ENCODE measurements at regions not wholly inside any gene's neighbourhood (a gene's known extent, or its start where the extent isn't known, plus 50 kb on each side); places are given as distances from the start of the nearest gene placed in this dataset.

DNA sequence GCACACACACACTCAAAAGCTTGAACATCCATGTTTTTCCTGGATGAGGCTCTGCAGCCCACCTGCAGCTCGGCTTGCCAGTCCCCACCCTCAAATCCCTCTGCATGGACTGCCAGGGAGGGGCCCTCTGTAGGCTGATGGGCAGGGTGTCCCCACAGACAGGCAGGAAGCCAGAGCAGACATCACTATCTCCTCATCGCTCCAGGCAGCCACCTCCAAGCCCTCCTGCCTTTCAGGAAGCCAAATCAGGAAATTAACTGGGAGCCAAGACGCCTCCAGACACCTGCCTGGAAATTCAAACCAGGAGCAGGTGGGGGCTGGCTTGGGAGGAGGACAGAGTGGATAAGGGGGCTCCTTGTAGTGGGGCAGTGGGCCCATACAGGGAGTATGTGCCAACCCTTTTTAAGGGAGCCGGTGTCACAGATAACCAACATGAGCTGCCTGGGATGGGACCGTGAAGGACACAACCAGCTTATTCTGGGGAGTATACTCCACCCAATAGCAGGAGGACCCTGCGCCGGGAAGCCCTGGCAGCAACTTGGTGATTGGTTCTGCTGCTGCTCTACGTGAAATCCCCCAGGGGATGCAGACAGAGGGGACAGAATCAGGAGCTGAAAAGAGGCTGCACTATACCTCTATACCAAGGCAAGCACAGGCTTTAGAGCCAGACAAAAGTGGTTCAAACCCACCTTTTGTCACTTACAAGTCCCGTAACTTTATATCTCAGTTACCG is 139.1 kb downstream of the CCT6B start:
- Histone ChIP-seq H4K20me1 (ENCODE audit: insufficient read depth) (no peaks in the 10 kb centered on the region), H3K36me3 (ENCODE audit: insufficient read depth) (no peaks in the 10 kb centered on the region), H3K79me2 (ENCODE audit: insufficient read depth, low read depth) (no peaks in the 10 kb centered on the region), H2AFZ (ENCODE audit: low read depth) (no peak overlapping the region), H3K4me1 (ENCODE audit: low read depth, poor library complexity, severe bottlenecking) (no peaks in the 10 kb centered on the region), H3K9ac (no peak overlapping the region), H3K4me2 (no peak overlapping the region), H3K27me3 (ENCODE audit: insufficient read depth, low read depth) (no peaks in the 10 kb centered on the region), H3K27ac (no peak overlapping the region), H3K4me3 (IDR thresholded peaks at IDR 0.05; ENCODE audit: insufficient read depth, low read depth, low read length) (no peak overlapping the region)
- TF ChIP-seq, protein P1, sequence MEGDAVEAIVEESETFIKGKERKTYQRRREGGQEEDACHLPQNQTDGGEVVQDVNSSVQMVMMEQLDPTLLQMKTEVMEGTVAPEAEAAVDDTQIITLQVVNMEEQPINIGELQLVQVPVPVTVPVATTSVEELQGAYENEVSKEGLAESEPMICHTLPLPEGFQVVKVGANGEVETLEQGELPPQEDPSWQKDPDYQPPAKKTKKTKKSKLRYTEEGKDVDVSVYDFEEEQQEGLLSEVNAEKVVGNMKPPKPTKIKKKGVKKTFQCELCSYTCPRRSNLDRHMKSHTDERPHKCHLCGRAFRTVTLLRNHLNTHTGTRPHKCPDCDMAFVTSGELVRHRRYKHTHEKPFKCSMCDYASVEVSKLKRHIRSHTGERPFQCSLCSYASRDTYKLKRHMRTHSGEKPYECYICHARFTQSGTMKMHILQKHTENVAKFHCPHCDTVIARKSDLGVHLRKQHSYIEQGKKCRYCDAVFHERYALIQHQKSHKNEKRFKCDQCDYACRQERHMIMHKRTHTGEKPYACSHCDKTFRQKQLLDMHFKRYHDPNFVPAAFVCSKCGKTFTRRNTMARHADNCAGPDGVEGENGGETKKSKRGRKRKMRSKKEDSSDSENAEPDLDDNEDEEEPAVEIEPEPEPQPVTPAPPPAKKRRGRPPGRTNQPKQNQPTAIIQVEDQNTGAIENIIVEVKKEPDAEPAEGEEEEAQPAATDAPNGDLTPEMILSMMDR (conservative IDR thresholded peaks at IDR 0.05; ENCODE audit: low read depth, low read length), result no peak

DNA sequence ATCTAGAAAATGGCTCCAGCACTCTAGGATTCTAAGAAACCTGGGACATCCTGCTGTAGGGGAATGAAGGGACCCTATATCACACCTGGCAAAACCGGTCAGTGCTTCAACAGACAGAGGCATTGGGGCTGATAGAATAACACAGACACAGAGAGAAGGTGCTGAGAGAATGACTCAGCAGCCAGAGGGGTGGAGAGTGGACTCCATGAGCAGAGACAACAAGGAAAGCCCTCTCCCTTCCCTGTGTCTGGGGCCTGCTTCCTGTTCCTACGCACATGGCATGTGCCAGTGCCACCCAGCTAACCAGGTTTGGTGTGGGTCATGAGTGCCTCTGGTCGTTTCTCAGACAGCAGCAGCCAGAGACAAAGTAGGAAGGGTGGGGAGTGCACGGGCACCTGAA is 140.3 kb downstream of the CCT6B start:
- Histone ChIP-seq H3K79me2 (ENCODE audit: insufficient read depth, low read depth) (no peaks in the 10 kb centered on the region), H3K27me3 (ENCODE audit: insufficient read depth, low read depth) (no peaks in the 10 kb centered on the region), H3K4me1 (ENCODE audit: low read depth, poor library complexity, severe bottlenecking) (no peaks in the 10 kb centered on the region), H3K4me3 (IDR thresholded peaks at IDR 0.05; ENCODE audit: insufficient read depth, low read depth, low read length) (no peak overlapping the region), H4K20me1 (ENCODE audit: insufficient read depth) (no peaks in the 10 kb centered on the region), H3K27ac (no peak overlapping the region), H3K9ac (no peak overlapping the region), H3K4me2 (no peak overlapping the region), H2AFZ (ENCODE audit: low read depth) (no peak overlapping the region), H3K36me3 (ENCODE audit: insufficient read depth) (no peaks in the 10 kb centered on the region)
- TF ChIP-seq, protein P1 (conservative IDR thresholded peaks at IDR 0.05; ENCODE audit: low read depth, low read length), result no peak

DNA sequence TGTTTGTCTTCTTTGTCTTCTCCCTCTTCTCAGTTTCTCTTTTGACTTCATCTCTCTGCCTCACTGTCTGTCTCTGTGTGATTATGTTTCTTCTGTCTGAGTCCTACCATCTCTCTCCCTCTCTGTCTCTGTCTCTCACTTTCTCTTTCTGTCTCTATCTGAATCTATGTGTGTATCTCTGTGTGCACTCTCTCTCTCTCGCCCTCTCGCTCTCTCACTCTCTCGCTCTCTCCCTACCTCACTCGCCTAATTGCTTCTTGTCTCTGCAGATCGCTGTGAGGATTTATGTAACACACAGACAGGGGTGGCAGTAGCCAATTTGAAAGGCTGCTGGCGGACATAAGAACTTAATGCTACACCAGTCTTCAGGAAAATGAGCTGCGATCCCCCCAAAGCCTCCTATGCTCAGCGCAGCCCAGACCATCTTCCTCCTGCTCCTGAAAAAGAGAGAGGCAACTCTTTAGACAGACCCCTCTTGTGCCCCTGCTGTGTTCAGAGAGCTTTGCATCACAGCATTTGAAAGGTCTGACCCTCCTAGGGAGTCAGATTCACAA is 140.9 kb downstream of the CCT6B start:
- H3K9ac ChIP-seq, result no peak overlapping the region
- H3K4me3 ChIP-seq (IDR thresholded peaks at IDR 0.05; ENCODE audit: insufficient read depth, low read depth, low read length), result no peak overlapping the region
- H3K36me3 ChIP-seq (ENCODE audit: insufficient read depth), result no peaks in the 10 kb centered on the region
- H3K79me2 ChIP-seq (ENCODE audit: insufficient read depth, low read depth), result no peaks in the 10 kb centered on the region
- no peaks in the 10 kb centered on the region for H3K27me3 ChIP-seq (ENCODE audit: insufficient read depth, low read depth)
- no peaks in the 10 kb centered on the region for H3K4me1 ChIP-seq (ENCODE audit: low read depth, poor library complexity, severe bottlenecking)
- TF ChIP-seq, protein P1 (conservative IDR thresholded peaks at IDR 0.05; ENCODE audit: low read depth, low read length), result no peak
- H2AFZ ChIP-seq (ENCODE audit: low read depth), result no peak overlapping the region
- H3K27ac ChIP-seq, result no peak overlapping the region
- H4K20me1 ChIP-seq (ENCODE audit: insufficient read depth), result no peaks in the 10 kb centered on the region
- no peak overlapping the region for H3K4me2 ChIP-seq

DNA sequence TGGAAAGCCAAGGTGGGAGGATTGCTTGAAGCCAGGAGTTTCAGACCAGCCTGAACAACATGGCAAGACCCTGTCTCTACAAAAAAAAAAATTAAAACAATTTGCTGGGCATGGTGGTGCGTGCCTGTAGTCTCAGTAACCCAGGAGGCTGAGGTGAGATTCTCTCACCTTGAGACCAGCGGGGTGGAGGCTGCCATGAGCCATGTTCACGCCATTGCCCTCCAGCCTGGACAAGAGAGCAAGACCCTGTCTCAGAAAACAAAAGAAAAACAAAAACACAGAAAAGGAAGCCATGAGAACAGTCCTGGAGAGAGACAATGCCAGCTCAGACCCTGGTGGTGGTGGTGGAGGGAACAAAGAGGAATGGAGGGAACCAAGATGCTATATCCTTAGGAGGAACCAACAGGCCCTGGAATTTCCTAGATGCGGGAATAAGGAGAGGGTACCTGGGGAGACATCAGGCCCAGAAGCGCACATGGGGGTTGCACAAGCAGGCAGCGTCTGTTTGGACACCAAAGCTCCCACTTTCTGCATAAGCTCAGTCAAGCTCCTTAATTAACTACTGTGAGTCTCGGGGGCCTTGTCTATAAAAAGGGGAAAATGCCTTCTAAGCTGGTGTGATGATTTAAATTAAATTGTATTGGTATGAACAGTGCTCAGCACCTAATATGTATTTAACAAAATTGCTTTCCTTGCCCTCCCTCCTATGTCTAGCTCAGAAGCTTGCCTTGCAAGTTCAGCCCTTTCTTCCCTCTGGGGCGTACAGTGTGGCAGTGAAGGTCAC is 143.8 kb downstream of the CCT6B start:
- no peak overlapping the region for H3K4me2 ChIP-seq
- H3K79me2 ChIP-seq (ENCODE audit: insufficient read depth, low read depth), result no peaks in the 10 kb centered on the region
- H3K36me3 ChIP-seq (ENCODE audit: insufficient read depth), result no peaks in the 10 kb centered on the region
- no peaks in the 10 kb centered on the region for H4K20me1 ChIP-seq (ENCODE audit: insufficient read depth)
- H3K9ac ChIP-seq, result no peak overlapping the region
- no peak overlapping the region for H3K4me3 ChIP-seq (IDR thresholded peaks at IDR 0.05; ENCODE audit: insufficient read depth, low read depth, low read length)
- H3K27ac ChIP-seq, result no peak overlapping the region
- no peaks in the 10 kb centered on the region for H3K4me1 ChIP-seq (ENCODE audit: low read depth, poor library complexity, severe bottlenecking)
- TF ChIP-seq, protein P1 (conservative IDR thresholded peaks at IDR 0.05; ENCODE audit: low read depth, low read length), result no peak
- H2AFZ ChIP-seq (ENCODE audit: low read depth), result no peak overlapping the region
- no peaks in the 10 kb centered on the region for H3K27me3 ChIP-seq (ENCODE audit: insufficient read depth, low read depth)

Data from KMS-11 (cell line).